ENCODE measurements at regions not wholly inside any gene's neighbourhood (a gene's known extent, or its start where the extent isn't known, plus 50 kb on each side); places are given as distances from the start of the nearest gene placed in this dataset.

DNA sequence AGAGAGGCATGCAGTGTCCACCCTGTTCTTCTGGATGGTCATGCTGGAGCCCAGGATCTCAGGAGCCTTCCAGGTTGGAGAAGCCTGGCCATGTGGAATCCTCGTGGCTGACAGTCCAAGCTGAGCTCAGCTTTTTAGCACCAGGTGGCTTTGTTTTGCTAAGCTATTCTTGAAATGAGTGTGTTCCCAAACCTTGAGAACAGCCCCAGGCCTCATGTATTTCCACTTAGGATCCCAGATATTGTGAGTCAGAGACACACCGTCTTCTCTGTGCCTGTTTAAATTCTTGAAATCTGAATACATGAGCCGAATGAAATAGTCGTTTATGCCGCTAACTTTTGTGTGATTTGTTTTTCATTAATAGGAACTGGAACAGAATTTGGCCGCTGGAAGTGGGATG, 61.2 kb downstream of the IRX2 start:
- Histone ChIP-seq H3K27me3 (ENCODE audit: insufficient read depth, low read length, poor library complexity, severe bottlenecking) (no peaks in the 10 kb centered on the region), H4K20me1 (ENCODE audit: insufficient read depth, low read length, poor library complexity, severe bottlenecking) (no peaks in the 10 kb centered on the region), H3K9me2 (replicated peaks; ENCODE audit: low read depth, low read length) (no peaks in the 10 kb centered on the region), H3K4me3 (ENCODE audit: low read length, poor library complexity, severe bottlenecking) (no peak overlapping the region), H3K4me2 (ENCODE audit: low read depth, low read length, poor library complexity, severe bottlenecking) (no peak overlapping the region), H3K4me1 (ENCODE audit: insufficient read depth, low read length, poor library complexity, severe bottlenecking) (no peaks in the 10 kb centered on the region), H3K36me3 (ENCODE audit: insufficient read depth, low read length) (no peaks in the 10 kb centered on the region), H3K9ac (ENCODE audit: low read depth, low read length, poor library complexity, severe bottlenecking) (no peak overlapping the region), H2AFZ (ENCODE audit: low read length) (no peak overlapping the region), H3F3A (ENCODE audit: low read depth) (no peaks in the 10 kb centered on the region), H3K79me2 (ENCODE audit: insufficient read depth, low read length) (no peaks in the 10 kb centered on the region), H3K9me3 (ENCODE audit: insufficient read depth, low read depth, low read length) (peaks cover 14% of the 10 kb centered on the region; the same call in 1 of the 2 replicates)
- TF ChIP-seq EZH2phosphoT487 (IDR thresholded peaks at IDR 0.05; ENCODE audit: borderline replicate concordance), result no peak
- no peak for TF ChIP-seq CTCF (conservative IDR thresholded peaks at IDR 0.05; ENCODE audit: low read length)

DNA sequence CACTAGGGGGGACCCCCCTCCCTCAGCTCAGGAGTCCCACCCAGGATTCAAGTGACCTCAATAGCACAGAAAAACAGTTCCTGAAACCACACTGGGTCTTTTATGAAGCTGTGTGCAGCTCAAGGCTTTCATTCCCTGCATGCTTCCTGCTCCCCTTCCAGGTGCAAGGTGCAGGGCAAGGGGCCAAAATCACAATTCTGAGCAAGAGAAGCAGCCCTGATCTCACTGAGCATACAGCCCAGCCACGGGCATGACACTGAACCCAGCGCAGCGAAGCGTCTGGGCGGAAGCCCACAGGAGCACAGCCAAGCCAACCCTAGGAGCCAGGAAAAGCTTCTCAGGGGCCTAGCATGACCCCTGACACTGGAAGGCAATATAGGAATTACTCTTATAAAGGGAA, 62.9 kb downstream of the IRX2 start:
- TF ChIP-seq EZH2phosphoT487 (IDR thresholded peaks at IDR 0.05; ENCODE audit: borderline replicate concordance), result no peak
- no peak for TF ChIP-seq CTCF (conservative IDR thresholded peaks at IDR 0.05; ENCODE audit: low read length)
- H3K4me2 ChIP-seq (ENCODE audit: low read depth, low read length, poor library complexity, severe bottlenecking), result no peak overlapping the region
- H3K9me3 ChIP-seq (ENCODE audit: insufficient read depth, low read depth, low read length), result peaks cover 14% of the 10 kb centered on the region; the same call in 1 of the 2 replicates
- no peak overlapping the region for H2AFZ ChIP-seq (ENCODE audit: low read length)
- H3K36me3 ChIP-seq (ENCODE audit: insufficient read depth, low read length), result no peaks in the 10 kb centered on the region
- no peaks in the 10 kb centered on the region for H3K79me2 ChIP-seq (ENCODE audit: insufficient read depth, low read length)
- H3K27me3 ChIP-seq (ENCODE audit: insufficient read depth, low read length, poor library complexity, severe bottlenecking), result no peaks in the 10 kb centered on the region
- H3K4me3 ChIP-seq (ENCODE audit: low read length, poor library complexity, severe bottlenecking), result no peak overlapping the region
- H3K4me1 ChIP-seq (ENCODE audit: insufficient read depth, low read length, poor library complexity, severe bottlenecking), result no peaks in the 10 kb centered on the region
- H3K9ac ChIP-seq (ENCODE audit: low read depth, low read length, poor library complexity, severe bottlenecking), result no peak overlapping the region
- no peaks in the 10 kb centered on the region for H3F3A ChIP-seq (ENCODE audit: low read depth)
- no peaks in the 10 kb centered on the region for H4K20me1 ChIP-seq (ENCODE audit: insufficient read depth, low read length, poor library complexity, severe bottlenecking)
- no peaks in the 10 kb centered on the region for H3K9me2 ChIP-seq (replicated peaks; ENCODE audit: low read depth, low read length)

DNA sequence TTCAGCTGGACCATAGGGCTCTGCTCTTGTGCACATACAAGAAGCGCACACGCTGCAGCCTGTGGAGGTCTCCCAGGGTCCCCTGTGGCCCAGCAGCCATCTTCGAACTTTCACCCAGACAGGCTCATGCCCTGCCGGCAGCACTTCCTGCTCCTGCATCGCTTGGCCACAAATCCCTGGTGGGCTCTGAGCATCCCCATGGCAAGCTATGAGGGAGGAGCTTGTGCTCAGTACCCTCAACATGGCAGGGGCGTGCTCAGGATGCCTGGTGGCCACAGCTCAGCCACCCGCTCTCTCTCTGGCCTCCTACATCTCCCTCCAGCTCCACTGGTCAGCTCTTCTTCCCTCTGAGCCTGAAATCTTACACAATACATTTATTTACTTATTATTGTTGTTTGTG, 63.7 kb downstream of the IRX2 start:
- Histone ChIP-seq H3K9ac (ENCODE audit: low read depth, low read length, poor library complexity, severe bottlenecking) (no peak overlapping the region), H3K27me3 (ENCODE audit: insufficient read depth, low read length, poor library complexity, severe bottlenecking) (no peaks in the 10 kb centered on the region), H3K4me1 (ENCODE audit: insufficient read depth, low read length, poor library complexity, severe bottlenecking) (no peaks in the 10 kb centered on the region), H2AFZ (ENCODE audit: low read length) (no peak overlapping the region), H4K20me1 (ENCODE audit: insufficient read depth, low read length, poor library complexity, severe bottlenecking) (no peaks in the 10 kb centered on the region), H3K9me3 (ENCODE audit: insufficient read depth, low read depth, low read length) (peaks cover 8% of the 10 kb centered on the region; the same call in 1 of the 2 replicates), H3K9me2 (replicated peaks; ENCODE audit: low read depth, low read length) (no peaks in the 10 kb centered on the region), H3K79me2 (ENCODE audit: insufficient read depth, low read length) (no peaks in the 10 kb centered on the region), H3K4me2 (ENCODE audit: low read depth, low read length, poor library complexity, severe bottlenecking) (no peak overlapping the region), H3K4me3 (ENCODE audit: low read length, poor library complexity, severe bottlenecking) (no peak overlapping the region), H3F3A (ENCODE audit: low read depth) (no peaks in the 10 kb centered on the region), H3K36me3 (ENCODE audit: insufficient read depth, low read length) (no peaks in the 10 kb centered on the region)
- no peak for TF ChIP-seq CTCF (conservative IDR thresholded peaks at IDR 0.05; ENCODE audit: low read length)
- no peak for TF ChIP-seq EZH2phosphoT487 (IDR thresholded peaks at IDR 0.05; ENCODE audit: borderline replicate concordance)

All from Loucy (cell line).